PC-9 (cell line): ENCODE measurements at regions not wholly inside any gene's neighbourhood (a gene's known extent, or its start where the extent isn't known, plus 50 kb on each side); places are given as distances from the start of the nearest gene placed in this dataset.

Experiments used
- EZH2 ChIP-seq: fragments of 200-600 bp; sonication (generic); IDR thresholded peaks from 2 replicates; pipeline ENCODE4 v1.8.0; 2017; ENCODE audit warnings: antibody characterized with exemption, low read depth
- TF ChIP-seq, protein P1 (sequence below): fragments of 200-600 bp; sonication (generic); conservative IDR thresholded peaks from 2 replicates; pipeline ENCODE4 v1.6.1; 2017; ENCODE audit warnings: mixed run types, antibody characterized with exemption, mild to moderate bottlenecking, moderate library complexity

DNA sequence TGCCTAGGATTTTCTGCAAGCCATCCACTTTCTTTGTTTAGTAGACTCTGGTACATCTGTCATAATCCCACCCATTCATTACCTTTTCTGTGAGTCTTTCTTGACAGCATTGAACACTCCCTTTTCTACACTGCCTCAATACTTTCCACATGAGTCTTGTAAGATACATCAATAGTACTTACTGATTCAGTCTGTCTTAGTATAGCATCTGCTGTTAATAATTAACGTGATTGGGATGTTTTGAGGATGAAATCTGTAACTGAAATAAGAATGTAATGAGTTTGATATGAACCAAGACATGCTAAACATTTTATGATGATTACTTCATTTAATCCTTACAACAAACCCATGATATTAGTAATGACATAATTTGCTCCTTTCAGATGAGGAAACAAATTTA lies 196.2 kb upstream of the FOXG1 start:
- TF ChIP-seq, protein P1, sequence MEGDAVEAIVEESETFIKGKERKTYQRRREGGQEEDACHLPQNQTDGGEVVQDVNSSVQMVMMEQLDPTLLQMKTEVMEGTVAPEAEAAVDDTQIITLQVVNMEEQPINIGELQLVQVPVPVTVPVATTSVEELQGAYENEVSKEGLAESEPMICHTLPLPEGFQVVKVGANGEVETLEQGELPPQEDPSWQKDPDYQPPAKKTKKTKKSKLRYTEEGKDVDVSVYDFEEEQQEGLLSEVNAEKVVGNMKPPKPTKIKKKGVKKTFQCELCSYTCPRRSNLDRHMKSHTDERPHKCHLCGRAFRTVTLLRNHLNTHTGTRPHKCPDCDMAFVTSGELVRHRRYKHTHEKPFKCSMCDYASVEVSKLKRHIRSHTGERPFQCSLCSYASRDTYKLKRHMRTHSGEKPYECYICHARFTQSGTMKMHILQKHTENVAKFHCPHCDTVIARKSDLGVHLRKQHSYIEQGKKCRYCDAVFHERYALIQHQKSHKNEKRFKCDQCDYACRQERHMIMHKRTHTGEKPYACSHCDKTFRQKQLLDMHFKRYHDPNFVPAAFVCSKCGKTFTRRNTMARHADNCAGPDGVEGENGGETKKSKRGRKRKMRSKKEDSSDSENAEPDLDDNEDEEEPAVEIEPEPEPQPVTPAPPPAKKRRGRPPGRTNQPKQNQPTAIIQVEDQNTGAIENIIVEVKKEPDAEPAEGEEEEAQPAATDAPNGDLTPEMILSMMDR, result no peak
- TF ChIP-seq EZH2, result no peak
